ENCODE measurements at regions not wholly inside any gene's neighbourhood (a gene's known extent, or its start where the extent isn't known, plus 50 kb on each side); places are given as distances from the start of the nearest gene placed in this dataset.

GRCh38 chr5:12848709-12849108 lies 944.5 kb upstream of the CTNND2 start:
- ATAC-seq = no peak
- TF ChIP-seq ZC3H10 (CRISPR knock-in tag; IDR thresholded peaks at IDR 0.05) (no peak), ARNTL (CRISPR knock-in tag; IDR thresholded peaks at IDR 0.05; ENCODE audit: borderline replicate concordance, low read depth) (no peak), ZNF8 (CRISPR knock-in tag; IDR thresholded peaks at IDR 0.05) (no peak), ZNF565 (CRISPR knock-in tag; conservative IDR thresholded peaks at IDR 0.05; ENCODE audit: low read depth) (no peak), TSHZ2 (CRISPR knock-in tag; IDR thresholded peaks at IDR 0.05) (no peak), CREB5 (CRISPR knock-in tag; IDR thresholded peaks at IDR 0.05; ENCODE audit: low read depth) (no peak), OSR1 (CRISPR knock-in tag; IDR thresholded peaks at IDR 0.05) (no peak), ZFP30 (CRISPR knock-in tag; IDR thresholded peaks at IDR 0.05) (no peak), SNAI2 (CRISPR knock-in tag; IDR thresholded peaks at IDR 0.05) (no peak), ISL1 (CRISPR knock-in tag; IDR thresholded peaks at IDR 0.05) (no peak)

- ATAC-seq = no peak
- TF ChIP-seq ISL1 (CRISPR knock-in tag; IDR thresholded peaks at IDR 0.05) = no peak
These were observed 941.4 kb upstream of the CTNND2 start for GRCh38 chr5:12845549-12846159.

- TF ChIP-seq ZNF8 (CRISPR knock-in tag; IDR thresholded peaks at IDR 0.05) (no peak), PATZ1 (CRISPR knock-in tag; IDR thresholded peaks at IDR 0.05; ENCODE audit: borderline replicate concordance) (no peak), TOX (CRISPR knock-in tag; IDR thresholded peaks at IDR 0.05; ENCODE audit: borderline replicate concordance) (no peak), ZNF565 (CRISPR knock-in tag; conservative IDR thresholded peaks at IDR 0.05; ENCODE audit: low read depth) (no peak), SNAI2 (CRISPR knock-in tag; IDR thresholded peaks at IDR 0.05) (no peak), RARB (CRISPR knock-in tag; IDR thresholded peaks at IDR 0.05) (no peak), CSDC2 (CRISPR knock-in tag; IDR thresholded peaks at IDR 0.05) (no peak), ZNF70 (CRISPR knock-in tag; IDR thresholded peaks at IDR 0.05) (no peak), POU6F1 (CRISPR knock-in tag; IDR thresholded peaks at IDR 0.05; ENCODE audit: borderline replicate concordance, low read depth) (no peak), TCF4 (CRISPR knock-in tag; IDR thresholded peaks at IDR 0.05; ENCODE audit: borderline replicate concordance) (no peak)
- no peak for ATAC-seq
These were observed 936.7 kb upstream of the CTNND2 start for GRCh38 chr5:12840972-12841371.

GRCh38 chr5:12837592-12837991 lies 933.3 kb upstream of the CTNND2 start:
- TF ChIP-seq CSRNP3 (CRISPR knock-in tag; IDR thresholded peaks at IDR 0.05) (no peak), BACH2 (CRISPR knock-in tag; IDR thresholded peaks at IDR 0.05; ENCODE audit: borderline replicate concordance) (no peak), ZFP30 (CRISPR knock-in tag; IDR thresholded peaks at IDR 0.05) (no peak), CREB5 (CRISPR knock-in tag; IDR thresholded peaks at IDR 0.05; ENCODE audit: low read depth) (no peak), ISL1 (CRISPR knock-in tag; IDR thresholded peaks at IDR 0.05) (no peak), PPARA (CRISPR knock-in tag; IDR thresholded peaks at IDR 0.05; ENCODE audit: borderline replicate concordance) (no peak), ZNF8 (CRISPR knock-in tag; IDR thresholded peaks at IDR 0.05) (no peak), GLIS3 (CRISPR knock-in tag; IDR thresholded peaks at IDR 0.05) (no peak)
- ATAC-seq = no peak

All from SK-N-SH treated with all-trans-retinoic acid at 6 μM for 48 hours (cell line).